SU-DHL-6 (cell line): ENCODE measurements at regions not wholly inside any gene's neighbourhood (a gene's known extent, or its start where the extent isn't known, plus 50 kb on each side); places are given as distances from the start of the nearest gene placed in this dataset.

Experiments
- EZH2phosphoT487 ChIP-seq: fragments of 200-600 bp; sonication (generic), shearing (Covaris generic); conservative IDR thresholded peaks from 2 replicates; pipeline ENCODE4 v1.6.1; 2018; ENCODE audit warnings: mild to moderate bottlenecking, antibody characterized with exemption, low read length, moderate library complexity, mixed read lengths
- TF ChIP-seq, protein P1 (sequence below): fragments of 200-600 bp; sonication (generic); IDR thresholded peaks from one replicate; pipeline ENCODE4 v1.5.1; 2017; ENCODE audit warnings: antibody characterized with exemption, mild to moderate bottlenecking, low read length, moderate library complexity; ENCODE audit not compliant: insufficient read depth, poor library complexity, severe bottlenecking

DNA sequence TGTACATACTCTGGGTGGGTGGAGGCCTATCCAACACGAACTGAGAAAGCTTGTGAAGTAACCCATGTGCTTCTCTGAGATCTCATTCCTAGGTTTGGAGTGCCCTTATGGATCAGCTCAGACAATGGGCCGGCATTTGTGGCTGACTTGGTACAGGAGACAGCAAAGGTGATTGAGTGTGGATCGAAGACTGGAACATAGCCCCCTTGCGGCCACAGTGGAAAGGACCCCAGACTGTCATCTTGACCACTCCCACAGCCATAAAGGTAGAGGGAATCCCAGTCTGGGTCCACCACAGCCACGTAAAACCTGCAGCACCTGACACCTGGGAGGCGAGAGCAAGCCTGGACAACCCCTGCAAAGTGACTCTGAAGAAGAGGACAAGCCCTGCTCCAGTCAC lies 598.0 kb upstream of the AADAT start:
- TF ChIP-seq, protein P1, sequence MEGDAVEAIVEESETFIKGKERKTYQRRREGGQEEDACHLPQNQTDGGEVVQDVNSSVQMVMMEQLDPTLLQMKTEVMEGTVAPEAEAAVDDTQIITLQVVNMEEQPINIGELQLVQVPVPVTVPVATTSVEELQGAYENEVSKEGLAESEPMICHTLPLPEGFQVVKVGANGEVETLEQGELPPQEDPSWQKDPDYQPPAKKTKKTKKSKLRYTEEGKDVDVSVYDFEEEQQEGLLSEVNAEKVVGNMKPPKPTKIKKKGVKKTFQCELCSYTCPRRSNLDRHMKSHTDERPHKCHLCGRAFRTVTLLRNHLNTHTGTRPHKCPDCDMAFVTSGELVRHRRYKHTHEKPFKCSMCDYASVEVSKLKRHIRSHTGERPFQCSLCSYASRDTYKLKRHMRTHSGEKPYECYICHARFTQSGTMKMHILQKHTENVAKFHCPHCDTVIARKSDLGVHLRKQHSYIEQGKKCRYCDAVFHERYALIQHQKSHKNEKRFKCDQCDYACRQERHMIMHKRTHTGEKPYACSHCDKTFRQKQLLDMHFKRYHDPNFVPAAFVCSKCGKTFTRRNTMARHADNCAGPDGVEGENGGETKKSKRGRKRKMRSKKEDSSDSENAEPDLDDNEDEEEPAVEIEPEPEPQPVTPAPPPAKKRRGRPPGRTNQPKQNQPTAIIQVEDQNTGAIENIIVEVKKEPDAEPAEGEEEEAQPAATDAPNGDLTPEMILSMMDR = no peak
- no peak for TF ChIP-seq EZH2phosphoT487
